Lung (tissue), 11 donors: ENCODE measurements at regions not wholly inside any gene's neighbourhood (a gene's known extent, or its start where the extent isn't known, plus 50 kb on each side); places are given as distances from the start of the nearest gene placed in this dataset.

Experiments used
- ATAC-seq: fragments of 200-7000 bp; cut with Tn5 transposase; one replicate; pipeline ENCODE4 v1.9.1; 2020; ENCODE audit warnings: moderate number of reproducible peaks; ENCODE audit not compliant: insufficient read depth, low FRiP score
- DNase-seq, 3 donors: peaks; one replicate each; pipeline ENCODE4 v3.0.0-alpha.2; 2013 to 2017
- H3K27ac ChIP-seq, 2 donors: one replicate each; pipeline ENCODE4 v1.5.1; 2013; ENCODE audit warnings: mild to moderate bottlenecking in 2 of 2, moderate library complexity in 2 of 2, control low read depth in 1 of 2, inconsistent platforms in 1 of 2, low read depth in 1 of 2, low read length in 1 of 2
- H3K27me3 ChIP-seq, 3 donors: one replicate each; pipeline ENCODE4 v1.5.1; 2013; ENCODE audit warnings: low read length in 2 of 3; ENCODE audit not compliant: control insufficient read depth in 3 of 3, insufficient read depth in 3 of 3
- H3K36me3 ChIP-seq, 4 donors: one replicate each; pipeline ENCODE4 v1.5.1; 2013; ENCODE audit warnings: low read length in 4 of 4, mild to moderate bottlenecking in 1 of 4, moderate library complexity in 1 of 4; ENCODE audit not compliant: control insufficient read depth in 4 of 4, insufficient read depth in 4 of 4
- H3K4me1 ChIP-seq, 5 donors: one replicate each; pipeline ENCODE4 v1.5.1; 2013; ENCODE audit warnings: low read length in 5 of 5, mild to moderate bottlenecking in 2 of 5, moderate library complexity in 1 of 5; ENCODE audit not compliant: control insufficient read depth in 5 of 5, insufficient read depth in 5 of 5
- H3K4me3 ChIP-seq: one replicate; pipeline ENCODE4 v1.5.1; 2013; ENCODE audit warnings: mild to moderate bottlenecking, control low read depth, moderate library complexity
- H3K9ac ChIP-seq, 2 donors: one replicate each; pipeline ENCODE4 v1.5.1; 2013; ENCODE audit warnings: low read length in 2 of 2, control low read depth in 1 of 2; ENCODE audit not compliant: insufficient read depth in 1 of 2
- H3K9me3 ChIP-seq, 4 donors: one replicate each; pipeline ENCODE4 v1.5.1; 2013; ENCODE audit warnings: low read length in 3 of 4, mild to moderate bottlenecking in 1 of 4, moderate library complexity in 1 of 4; ENCODE audit not compliant: control insufficient read depth in 4 of 4, insufficient read depth in 3 of 4
- WGBS, 2 donors: extraction: QIAGEN DNeasy Blood & Tissue Kit; methylation state at CpG; one replicate each; pipeline ENCODE4 v1.1.7; 2013; 5-methylcytosine and 5-hydroxymethylcytosine counted together
- TF ChIP-seq, protein P1 (sequence below): IDR thresholded peaks from 2 replicates; pipeline ENCODE4 v1.5.1; 2012; ENCODE audit warnings: mild to moderate bottlenecking; ENCODE audit errors: control extremely low read depth, extremely low read depth
- donor health status: control.
- donor health status: control.
- donor health status: Bipolar disorder and iron deficiency.
- donor health status: healthy.
- donor health status: DM: yes; HTN: yes; CAD: no.

DNA sequence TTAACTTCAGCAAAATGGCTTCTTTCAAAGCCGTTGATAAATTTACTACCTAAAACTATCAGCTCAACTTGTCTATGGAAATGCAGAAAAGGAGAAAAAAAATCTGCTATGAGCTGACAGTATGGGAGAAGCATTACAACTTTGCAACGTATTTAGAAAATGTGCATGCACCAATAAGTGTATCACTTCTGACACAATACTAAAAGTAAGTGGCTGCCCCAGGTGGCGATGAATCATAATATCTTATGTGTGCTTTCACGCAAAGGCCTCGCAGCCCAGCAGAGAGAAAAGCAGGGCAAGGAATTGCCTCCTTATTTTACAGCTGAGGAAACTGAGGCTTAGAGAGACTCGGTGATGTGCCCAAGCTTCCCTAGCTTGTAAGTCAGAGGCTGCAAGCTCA, 101.8 kb downstream of the SALL1 start:
- WGBS, 2 donors = 87 to 92% methylated on average over 6 of the region's 6 CpGs
- Histone ChIP-seq H3K9ac (no peak overlapping the region), H3K27ac (no peak overlapping the region), H3K36me3 (no peaks in the 10 kb centered on the region), H3K4me3 (no peak overlapping the region), H3K4me1 (no peaks in the 10 kb centered on the region), H3K9me3 (peaks cover 0 to 6% (median 0%) of the 10 kb centered on the region in 4 donors), H3K27me3 (no peaks in the 10 kb centered on the region)
- DNase-seq (no peak), ATAC-seq (no peak)
- TF ChIP-seq, protein P1, sequence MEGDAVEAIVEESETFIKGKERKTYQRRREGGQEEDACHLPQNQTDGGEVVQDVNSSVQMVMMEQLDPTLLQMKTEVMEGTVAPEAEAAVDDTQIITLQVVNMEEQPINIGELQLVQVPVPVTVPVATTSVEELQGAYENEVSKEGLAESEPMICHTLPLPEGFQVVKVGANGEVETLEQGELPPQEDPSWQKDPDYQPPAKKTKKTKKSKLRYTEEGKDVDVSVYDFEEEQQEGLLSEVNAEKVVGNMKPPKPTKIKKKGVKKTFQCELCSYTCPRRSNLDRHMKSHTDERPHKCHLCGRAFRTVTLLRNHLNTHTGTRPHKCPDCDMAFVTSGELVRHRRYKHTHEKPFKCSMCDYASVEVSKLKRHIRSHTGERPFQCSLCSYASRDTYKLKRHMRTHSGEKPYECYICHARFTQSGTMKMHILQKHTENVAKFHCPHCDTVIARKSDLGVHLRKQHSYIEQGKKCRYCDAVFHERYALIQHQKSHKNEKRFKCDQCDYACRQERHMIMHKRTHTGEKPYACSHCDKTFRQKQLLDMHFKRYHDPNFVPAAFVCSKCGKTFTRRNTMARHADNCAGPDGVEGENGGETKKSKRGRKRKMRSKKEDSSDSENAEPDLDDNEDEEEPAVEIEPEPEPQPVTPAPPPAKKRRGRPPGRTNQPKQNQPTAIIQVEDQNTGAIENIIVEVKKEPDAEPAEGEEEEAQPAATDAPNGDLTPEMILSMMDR = no peak

DNA sequence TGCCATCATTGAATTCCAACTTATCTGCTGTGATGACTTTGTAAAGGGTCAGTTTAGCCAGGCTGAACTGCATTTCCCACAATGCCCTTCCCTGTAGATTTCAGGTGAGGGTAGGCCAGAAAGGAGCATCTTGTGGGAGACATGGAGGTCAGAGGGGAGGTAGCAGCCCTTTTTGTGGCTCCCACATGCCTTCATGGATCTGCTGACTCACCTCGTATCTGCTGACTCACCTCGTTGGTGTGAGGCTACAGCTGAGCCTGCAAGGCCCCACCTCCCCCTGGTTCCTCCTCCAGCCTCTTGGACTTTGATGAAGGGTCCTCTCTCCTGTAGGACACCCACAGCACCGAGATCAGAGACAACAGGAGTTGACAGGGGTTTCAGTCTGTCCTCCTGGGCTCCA, 102.5 kb downstream of the SALL1 start:
- no peak for DNase-seq
- H3K27ac ChIP-seq = no peak overlapping the region
- H3K4me3 ChIP-seq = no peak overlapping the region
- H3K9me3 ChIP-seq = peaks cover 0 to 3% (median 0%) of the 10 kb centered on the region in 4 donors
- no peak for ATAC-seq
- no peaks in the 10 kb centered on the region for H3K4me1 ChIP-seq
- TF ChIP-seq, protein P1 = no peak
- WGBS, 2 donors = 59 to 66% methylated on average over 3 of the region's 3 CpGs
- H3K36me3 ChIP-seq = no peaks in the 10 kb centered on the region
- H3K27me3 ChIP-seq = no peaks in the 10 kb centered on the region
- H3K9ac ChIP-seq = no peak overlapping the region

DNA sequence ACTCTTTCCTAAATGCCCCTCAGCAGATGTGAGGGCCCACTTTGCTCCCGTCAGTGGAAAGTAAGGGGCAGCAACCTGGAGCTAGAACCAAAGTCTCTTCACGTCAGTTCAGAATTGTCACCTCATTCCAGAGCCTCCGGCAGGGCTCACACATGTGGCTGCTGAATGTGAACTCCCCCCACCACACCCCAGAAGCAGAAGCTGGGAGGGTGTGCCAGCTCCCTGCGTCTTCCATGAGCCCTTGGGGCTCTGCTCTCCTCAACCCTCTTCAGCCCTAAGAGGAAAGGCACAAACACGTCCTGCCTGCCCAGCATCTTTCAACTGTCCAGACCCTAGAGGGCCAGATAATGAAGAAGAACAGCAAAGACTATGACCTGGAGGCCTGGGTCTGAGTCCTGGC, 105.3 kb downstream of the SALL1 start:
- H3K27me3 ChIP-seq = no peaks in the 10 kb centered on the region
- ATAC-seq (no peak), DNase-seq (no peak)
- WGBS, 2 donors = 75 to 82% methylated on average over 5 of the region's 5 CpGs
- H3K4me1 ChIP-seq = no peaks in the 10 kb centered on the region
- TF ChIP-seq, protein P1 = no peak
- H3K9ac ChIP-seq = no peak overlapping the region
- H3K36me3 ChIP-seq = no peaks in the 10 kb centered on the region
- H3K9me3 ChIP-seq = peaks cover 0 to 2% (median 0%) of the 10 kb centered on the region in 4 donors
- no peak overlapping the region for H3K27ac ChIP-seq
- H3K4me3 ChIP-seq = no peak overlapping the region

DNA sequence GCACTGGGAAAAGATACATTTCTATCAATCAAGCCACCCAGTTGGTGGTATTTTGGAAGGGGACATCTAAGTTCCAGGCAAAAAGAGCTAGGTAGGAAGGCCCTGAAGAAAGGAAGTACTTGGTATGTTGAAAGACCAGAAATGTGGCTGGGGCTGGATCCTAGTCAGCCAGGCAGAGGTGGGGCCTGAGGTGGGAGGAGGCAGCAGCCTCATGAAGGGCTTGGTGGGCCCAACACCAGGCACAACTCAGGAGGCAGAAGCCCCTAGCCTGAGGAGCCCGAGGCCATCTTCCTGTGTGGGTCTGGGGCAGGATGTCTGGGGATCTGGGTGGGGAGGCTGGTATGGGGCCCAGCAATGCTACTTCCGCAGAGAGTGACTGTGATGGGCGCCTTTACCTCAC, 105.9 kb downstream of the SALL1 start:
- no peak overlapping the region for H3K4me3 ChIP-seq
- peaks cover 0 to 2% (median 0%) of the 10 kb centered on the region in 4 donors for H3K9me3 ChIP-seq
- no peak overlapping the region for H3K27ac ChIP-seq
- H3K36me3 ChIP-seq = no peaks in the 10 kb centered on the region
- H3K4me1 ChIP-seq = no peaks in the 10 kb centered on the region
- TF ChIP-seq, protein P1 = no peak
- no peak overlapping the region for H3K9ac ChIP-seq
- no peaks in the 10 kb centered on the region for H3K27me3 ChIP-seq
- ATAC-seq (no peak), DNase-seq (no peak)
- 64 to 81% methylated on average over 3 of the region's 3 CpGs for WGBS, 2 donors
